ENCODE measurements at regions not wholly inside any gene's neighbourhood (a gene's known extent, or its start where the extent isn't known, plus 50 kb on each side); places are given as distances from the start of the nearest gene placed in this dataset.

DNA sequence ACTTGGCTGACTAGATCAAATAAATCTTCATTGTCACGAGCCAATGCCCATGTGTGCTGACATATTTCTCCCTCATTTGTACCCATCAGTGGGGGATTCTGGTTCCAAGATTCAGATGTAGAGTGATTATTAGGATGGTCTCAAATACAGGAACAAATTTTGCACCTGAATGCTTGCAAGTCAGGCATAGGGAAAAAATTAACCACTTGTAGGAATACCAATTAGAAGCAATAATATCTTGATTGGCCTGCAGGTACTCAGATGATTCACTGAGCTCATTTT, 69.5 kb downstream of the DMAC1 start:
- TF ChIP-seq EZH2 (IDR thresholded peaks at IDR 0.05; ENCODE audit: insufficient read depth, low read length) = no peak
- TF ChIP-seq, protein P1, sequence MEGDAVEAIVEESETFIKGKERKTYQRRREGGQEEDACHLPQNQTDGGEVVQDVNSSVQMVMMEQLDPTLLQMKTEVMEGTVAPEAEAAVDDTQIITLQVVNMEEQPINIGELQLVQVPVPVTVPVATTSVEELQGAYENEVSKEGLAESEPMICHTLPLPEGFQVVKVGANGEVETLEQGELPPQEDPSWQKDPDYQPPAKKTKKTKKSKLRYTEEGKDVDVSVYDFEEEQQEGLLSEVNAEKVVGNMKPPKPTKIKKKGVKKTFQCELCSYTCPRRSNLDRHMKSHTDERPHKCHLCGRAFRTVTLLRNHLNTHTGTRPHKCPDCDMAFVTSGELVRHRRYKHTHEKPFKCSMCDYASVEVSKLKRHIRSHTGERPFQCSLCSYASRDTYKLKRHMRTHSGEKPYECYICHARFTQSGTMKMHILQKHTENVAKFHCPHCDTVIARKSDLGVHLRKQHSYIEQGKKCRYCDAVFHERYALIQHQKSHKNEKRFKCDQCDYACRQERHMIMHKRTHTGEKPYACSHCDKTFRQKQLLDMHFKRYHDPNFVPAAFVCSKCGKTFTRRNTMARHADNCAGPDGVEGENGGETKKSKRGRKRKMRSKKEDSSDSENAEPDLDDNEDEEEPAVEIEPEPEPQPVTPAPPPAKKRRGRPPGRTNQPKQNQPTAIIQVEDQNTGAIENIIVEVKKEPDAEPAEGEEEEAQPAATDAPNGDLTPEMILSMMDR (IDR thresholded peaks at IDR 0.05; ENCODE audit: insufficient read depth, low read depth, low read length) = no peak

Measured in astrocyte (in vitro differentiated cells and primary cell).